ENCODE measurements at regions not wholly inside any gene's neighbourhood (a gene's known extent, or its start where the extent isn't known, plus 50 kb on each side); places are given as distances from the start of the nearest gene placed in this dataset.

DNA sequence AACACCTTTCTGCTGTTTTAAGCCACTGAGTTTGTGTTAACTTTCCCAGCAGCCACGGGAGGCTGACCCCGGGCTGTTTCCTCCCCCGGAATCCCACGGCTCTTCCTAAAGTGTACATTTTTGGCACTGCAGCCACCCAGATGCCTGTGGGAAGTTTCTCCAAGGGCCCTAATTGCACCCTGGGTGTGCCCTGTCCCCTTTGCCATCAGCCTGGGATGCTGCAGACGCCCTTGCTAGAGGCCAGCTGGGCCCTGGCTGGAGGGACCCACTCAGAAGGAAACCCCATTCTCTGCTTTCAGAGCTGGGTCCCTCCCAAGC is 883.3 kb downstream of the BRD1 start:
- no peak for DNase-seq (ENCODE audit: low spot score)

DNA sequence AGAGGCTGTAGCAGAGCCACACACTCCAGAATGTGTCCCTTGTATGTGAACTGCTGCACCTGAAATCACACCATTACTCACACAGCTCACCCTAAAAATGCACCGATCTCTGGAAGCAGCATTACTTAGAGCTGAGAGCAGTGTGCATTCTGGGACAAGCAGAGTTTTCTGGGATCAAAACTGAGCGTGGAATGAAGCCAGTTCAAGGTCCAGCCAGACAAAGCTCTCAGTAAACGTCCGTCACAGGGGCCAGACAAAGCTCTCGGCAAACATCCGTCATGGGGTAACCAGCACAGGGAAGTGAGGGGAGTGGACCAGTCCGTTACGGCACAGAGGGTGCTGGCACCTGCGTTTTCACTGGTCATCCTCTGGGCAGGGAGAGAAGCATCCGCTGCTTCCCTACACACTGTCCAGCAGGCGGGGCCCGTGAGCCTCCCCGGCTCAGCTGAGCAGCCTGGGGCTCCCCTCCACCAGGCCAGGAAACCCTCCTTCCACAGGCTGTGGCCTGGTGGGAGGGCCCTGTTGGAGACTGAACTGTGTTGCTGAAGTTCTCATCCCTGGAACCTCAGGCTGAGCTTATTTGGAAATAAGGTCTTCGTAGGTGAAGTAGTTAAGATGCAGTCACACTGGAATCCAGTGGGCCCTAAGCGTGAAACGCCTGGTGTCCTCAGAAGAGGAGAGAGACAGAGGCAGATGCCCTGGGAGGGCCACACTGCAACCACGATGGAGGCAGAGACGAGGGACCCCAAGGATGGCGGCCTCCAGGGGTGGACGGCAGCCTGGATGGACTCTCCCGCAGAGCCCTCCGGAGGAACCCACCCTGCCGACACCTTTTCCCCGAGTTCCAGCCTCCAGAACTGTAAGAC is 883.9 kb downstream of the BRD1 start:
- no peak for DNase-seq (ENCODE audit: low spot score)

DNA sequence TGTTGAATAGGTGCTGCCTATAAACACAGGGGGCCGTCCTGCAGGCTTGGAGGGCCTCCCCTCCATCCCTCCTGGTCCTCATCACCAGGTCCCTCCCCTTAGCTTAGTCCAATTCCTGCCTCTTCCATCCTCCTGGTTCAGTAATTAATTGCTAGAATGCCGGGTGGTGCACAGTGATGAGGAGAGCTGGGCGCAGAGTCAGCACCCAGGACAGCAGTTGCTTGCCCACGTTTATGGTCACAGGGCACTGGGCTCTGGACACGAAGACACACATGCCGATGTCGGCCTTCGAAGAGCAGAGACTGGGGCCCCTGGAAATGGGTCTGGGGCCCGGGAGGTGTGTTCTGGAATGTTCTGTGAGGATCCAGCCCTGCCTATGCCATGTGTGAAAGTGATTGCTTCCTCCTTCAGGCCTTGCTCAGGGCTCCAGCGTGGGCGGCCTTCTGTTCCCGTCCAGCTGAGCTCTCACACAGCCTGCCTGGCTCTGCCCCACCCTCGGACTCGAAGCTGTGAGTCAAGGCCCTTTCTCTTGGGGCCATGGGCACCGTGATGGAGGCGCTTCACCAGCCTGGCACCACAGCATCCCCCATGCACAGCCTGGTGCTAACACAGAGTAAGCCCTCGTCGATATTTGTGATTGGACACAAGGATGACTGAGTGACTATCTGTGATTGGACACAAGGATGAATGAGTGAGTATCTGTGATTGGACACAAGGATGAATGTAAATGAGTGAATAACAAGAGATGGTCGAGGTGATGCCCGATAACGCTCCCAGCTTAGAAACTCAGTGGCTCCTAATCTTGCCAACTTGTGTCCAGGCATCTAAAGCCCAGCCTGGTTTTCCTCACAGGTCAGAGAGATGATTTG is 884.7 kb downstream of the BRD1 start:
- DNase-seq (ENCODE audit: low spot score), result no peak

GRCh38 chr22:48941903-48942575 is 885.6 kb downstream of the BRD1 start:
- DNase-seq (ENCODE audit: low spot score), result no peak

GRCh38 chr22:48941033-48941902 is 886.4 kb downstream of the BRD1 start:
- no peak for DNase-seq (ENCODE audit: low spot score)

GRCh38 chr22:48940266-48941032 is 887.2 kb downstream of the BRD1 start:
- DNase-seq (ENCODE audit: low spot score), result no peak

DNA sequence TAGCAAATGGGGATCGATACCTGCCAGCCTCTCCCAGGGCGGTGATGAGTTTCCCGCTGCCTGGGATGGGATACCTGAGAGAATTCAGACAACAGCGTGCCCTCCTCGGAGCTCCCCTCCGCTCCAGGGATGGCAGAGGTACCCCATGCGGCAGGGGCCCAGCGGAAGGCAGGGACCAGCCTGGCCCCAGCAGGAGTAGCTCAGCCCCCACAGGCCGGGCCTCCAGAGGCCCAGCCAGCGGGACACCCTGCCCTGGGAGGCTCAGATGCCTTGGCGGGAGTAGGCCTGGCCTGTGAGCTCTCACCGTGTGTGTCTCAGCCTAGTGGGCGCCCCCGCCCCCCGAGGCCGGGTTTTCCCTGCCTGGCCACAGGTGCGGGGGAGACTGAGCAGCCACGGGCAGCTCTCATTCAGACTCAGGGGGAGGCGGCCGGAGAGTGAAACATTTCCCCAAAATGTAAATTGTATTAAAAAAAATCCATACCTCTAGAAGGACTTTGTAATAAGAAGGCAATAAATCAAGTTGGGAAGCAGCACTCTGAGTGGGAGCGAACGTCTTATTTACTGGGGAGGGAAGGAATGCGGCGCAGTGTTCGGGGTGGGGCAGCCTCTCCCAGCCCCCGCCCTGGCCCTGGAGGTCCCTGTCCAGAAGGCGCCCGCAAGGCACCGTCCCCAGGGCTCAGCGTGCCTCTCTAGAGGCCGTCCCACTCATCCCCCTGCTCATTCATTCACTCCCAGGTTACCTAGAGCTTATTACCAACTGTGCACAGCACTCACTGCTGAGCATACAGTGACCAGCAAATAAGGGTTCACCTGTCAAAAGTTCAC is 888.0 kb downstream of the BRD1 start:
- no peak for DNase-seq (ENCODE audit: low spot score)

DNA sequence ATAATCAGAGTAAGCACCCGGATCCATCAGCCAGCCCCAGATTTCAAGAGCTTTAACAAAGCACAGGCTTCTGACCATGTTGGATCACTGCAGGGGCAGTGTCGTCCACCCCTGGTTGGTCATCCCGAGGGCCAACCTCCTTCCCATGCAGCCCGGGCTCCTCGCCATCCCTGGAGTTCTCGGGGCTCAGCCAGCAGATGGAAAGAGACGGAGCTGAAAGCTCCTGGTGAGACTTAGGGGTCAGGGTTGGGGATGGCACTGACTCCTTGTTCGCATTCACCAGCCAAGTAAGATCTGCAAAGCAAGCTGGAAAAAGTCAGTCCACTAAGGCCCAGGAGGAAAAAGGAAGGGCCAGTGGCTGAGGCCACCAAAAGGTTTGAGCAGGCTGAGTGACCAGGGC is 888.9 kb downstream of the BRD1 start:
- DNase-seq (ENCODE audit: low spot score), result no peak

GRCh38 chr22:48937032-48937639 is 890.5 kb downstream of the BRD1 start:
- DNase-seq (ENCODE audit: low spot score), result no peak

DNA sequence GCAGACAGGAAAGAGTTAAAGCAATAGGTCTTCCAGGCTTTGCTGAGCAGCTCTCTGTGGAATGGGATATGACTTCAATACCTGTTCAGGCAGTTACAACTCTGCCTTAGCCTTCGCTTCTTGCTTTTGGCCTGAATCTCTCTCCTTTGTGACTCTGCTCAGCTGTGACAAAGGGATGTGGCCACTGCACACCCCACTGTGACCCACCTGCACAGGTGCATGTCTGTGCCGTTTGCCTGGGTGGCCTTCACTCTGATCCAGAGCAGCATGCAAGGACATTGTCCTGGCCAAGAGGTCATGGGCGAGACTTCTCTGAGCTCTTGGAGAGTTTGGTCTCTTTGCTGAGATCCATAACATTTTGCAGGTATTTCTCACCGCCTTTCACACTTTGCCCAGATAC is 891.3 kb downstream of the BRD1 start:
- DNase-seq (ENCODE audit: low spot score), result no peak

DNA sequence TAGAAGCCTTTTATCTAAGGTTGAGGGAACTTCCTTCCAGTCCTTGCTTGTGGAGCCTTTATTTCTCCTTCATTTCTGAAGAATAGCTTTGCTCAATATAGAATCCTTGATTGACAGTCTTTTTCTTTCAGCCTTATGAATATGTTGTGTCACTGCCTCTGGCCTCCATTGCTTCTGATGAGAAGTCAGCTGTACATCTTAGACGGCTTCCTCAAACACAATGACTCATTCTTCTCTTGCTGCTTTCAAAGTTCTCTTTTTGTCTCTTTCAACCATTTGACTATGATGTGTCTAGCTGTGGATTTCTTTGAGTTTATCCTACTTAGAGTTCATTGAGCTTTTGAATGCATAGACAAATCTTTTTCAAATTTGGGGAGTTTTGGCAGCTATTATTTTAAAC is 893.2 kb downstream of the BRD1 start:
- DNase-seq (ENCODE audit: low spot score), result no peak

DNA sequence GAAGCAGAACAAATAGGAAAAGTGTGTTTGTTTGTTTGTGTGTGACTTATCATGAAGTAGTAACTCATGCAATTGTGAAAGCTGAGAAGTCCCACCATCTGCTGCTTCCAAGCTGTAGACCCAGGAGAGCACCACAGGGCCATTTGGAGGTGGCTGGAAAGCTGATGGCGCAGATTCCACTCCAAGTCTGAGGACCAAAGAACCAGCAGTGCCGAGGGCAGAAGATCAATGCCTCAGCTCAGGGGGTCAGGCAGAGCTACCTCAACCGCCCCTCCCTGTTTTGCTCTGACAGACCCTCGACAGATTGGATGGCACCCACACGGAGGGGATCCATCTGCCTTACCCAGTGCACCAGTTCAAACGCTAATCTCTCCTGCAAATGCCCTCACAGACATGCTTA is 896.2 kb downstream of the BRD1 start:
- DNase-seq (ENCODE audit: low spot score), result no peak

DNA sequence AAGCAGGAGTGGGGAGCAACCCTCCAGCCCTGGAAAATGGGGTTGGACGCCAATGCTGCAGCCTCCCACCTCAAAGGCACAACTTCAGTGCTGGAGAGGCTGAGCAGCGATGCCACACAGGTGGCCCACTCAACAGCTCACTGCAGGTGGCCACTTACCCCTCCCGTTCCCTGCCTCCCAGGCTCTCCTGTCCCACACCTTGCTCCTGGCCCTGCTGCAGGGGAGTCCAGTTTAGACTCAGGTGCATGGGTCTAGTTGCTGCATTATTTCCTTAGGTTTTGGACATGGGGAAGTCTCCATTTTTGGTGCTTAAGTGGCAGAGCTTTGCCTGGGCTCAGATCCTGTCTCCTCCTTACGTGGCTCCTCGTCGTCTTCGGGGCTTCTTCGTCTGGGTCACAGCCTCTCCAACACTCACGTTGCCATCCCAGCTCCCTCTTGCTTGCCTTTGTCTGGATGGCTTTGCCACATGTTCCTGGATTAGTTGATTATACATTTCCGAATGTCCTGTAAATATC is 898.3 kb downstream of the BRD1 start:
- DNase-seq (ENCODE audit: low spot score), result no peak

DNA sequence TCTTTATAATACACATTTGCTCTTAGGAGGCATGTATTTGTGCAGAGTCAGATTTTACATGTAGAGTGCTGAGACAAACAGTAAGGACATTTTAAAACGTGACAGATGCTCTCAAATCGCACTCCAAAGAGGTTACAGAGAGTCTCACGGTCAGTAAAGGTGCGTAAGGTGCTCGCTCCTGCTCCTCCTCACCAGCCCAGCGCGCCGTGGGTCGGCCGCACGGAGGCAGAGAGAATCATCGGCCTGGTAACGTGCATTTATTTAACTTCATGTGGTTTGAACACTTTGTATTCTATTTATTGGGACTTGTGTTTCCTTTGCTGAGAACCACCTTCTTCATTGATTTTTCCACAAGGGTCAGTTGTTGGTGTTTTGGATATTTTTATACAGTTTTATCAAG is 900.1 kb downstream of the BRD1 start:
- no peak for DNase-seq (ENCODE audit: low spot score)

DNA sequence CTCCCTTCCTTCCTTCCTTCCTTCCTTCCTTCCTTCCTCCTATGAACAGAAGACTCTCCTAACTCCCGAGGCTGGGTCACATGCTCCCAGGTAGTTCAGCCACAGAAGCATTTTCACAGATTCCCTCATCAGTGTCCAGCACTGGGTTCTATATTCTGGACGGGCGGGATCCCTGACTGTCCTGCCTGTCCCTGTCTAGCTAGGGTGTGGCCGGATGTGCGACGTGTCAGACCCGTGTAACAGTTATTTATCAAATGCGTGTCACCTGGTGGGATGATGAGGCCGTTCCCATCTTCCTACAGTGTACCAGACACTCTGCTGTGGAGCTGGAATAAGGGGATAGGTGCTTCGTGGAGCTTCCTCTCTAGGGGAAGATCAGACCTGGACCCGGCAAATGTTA is 901.0 kb downstream of the BRD1 start:
- DNase-seq (ENCODE audit: low spot score), result no peak

GRCh38 chr22:48926136-48926535 is 901.5 kb downstream of the BRD1 start:
- DNase-seq (ENCODE audit: low spot score), result no peak

DNA sequence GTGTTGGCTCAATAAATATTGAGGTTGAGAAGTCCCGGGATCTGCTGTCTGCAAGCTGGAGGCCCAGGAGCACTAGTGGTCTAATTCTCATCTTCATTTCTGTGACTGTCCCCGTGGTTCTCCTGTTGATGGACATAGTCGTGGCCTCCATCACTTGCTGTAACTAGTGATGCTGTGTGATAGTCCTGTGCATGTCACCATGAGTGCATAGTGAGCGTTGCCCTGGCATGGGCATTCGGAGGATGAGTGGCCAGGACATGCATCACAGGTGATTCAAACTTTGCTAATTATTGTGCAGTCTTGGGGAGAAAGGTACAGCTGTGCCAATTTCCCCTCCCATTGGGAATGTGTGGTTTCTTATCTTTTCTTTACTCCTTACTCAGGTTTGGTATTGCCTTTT is 902.2 kb downstream of the BRD1 start:
- DNase-seq (ENCODE audit: low spot score), result no peak

GRCh38 chr22:48923996-48924395 is 903.7 kb downstream of the BRD1 start:
- no peak for DNase-seq (ENCODE audit: low spot score)

DNA sequence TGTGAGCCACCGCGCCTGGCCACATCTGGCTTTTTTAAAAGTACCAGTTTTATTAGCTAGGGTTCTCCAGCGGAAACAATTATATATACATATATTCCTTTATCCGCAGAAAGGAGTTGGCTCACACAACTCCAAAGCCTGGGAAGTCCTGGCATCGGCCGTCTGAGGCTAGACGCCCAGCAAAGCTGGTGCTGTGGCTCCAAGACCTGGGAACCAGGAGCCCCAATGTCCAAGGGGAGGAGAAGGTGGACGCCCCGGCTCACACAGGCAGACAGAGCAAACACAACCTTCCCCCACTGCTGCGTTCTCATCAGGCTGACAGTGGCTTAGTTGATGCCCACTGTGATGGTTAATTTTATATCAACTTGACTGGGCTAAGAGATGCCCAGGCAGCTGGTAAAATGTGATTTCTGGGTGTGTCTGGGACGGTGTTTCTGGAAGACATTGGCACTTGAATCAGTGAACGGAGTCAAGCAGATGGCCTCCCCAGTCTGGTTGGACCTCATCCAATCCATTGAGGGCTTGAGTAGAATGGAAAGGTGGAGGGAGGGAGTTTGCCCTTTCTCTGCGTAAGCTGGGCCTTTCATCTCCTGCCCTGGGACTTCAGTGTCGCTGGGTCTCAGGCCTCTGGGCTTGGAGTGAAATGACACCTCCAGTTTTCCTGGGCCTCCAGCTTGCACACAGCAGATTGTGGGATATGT is 904.4 kb downstream of the BRD1 start:
- DNase-seq (ENCODE audit: low spot score), result no peak

All from H4 (cell line).